GM18909 (cell line): ENCODE measurements at regions not wholly inside any gene's neighbourhood (a gene's known extent, or its start where the extent isn't known, plus 50 kb on each side); places are given as distances from the start of the nearest gene placed in this dataset.

Source experiments
- ATAC-seq: cut with Tn5 transposase; IDR thresholded peaks from one replicate; pipeline ENCODE4 v1.9.1; 2021; ENCODE audit warnings: mild to moderate bottlenecking; ENCODE audit not compliant: unreplicated experiment, poor library complexity

DNA sequence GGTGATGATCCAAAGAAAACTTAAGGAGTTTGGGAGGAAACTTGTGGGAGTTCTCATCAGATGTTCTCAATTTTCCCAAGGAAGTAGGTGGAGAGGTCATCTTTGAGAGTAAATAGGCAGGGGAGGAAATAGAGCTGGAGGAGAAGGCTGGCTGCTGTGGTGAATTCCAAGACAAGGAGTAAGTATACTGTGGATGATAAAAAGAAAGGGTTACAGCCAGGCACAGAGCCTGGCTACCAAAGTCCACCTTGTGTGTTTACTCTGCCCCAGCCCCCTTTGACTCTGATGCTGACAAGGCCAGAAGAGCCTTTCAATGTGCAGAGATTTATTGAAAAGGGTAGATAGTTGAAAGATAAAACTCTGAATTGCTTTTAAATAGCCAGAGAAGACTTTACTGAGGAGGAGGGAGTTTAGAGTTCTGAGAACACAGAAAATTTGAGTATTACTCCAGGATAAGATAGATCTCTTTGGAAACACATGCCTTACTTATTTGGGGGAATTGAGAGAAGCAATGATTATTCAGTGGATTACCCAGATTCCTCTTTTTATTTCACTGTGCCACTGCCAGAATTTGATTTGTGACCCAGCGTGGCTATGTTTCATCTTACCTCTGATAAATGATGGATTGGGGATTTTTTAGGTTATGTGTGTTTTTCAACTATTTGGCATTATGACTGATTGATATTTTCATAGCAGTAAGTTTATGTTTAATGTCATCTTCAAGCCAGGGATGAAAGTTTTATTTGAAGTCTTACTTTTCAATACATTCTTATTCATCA is 182.6 kb upstream of the JAG1 start:
- no peak for ATAC-seq

DNA sequence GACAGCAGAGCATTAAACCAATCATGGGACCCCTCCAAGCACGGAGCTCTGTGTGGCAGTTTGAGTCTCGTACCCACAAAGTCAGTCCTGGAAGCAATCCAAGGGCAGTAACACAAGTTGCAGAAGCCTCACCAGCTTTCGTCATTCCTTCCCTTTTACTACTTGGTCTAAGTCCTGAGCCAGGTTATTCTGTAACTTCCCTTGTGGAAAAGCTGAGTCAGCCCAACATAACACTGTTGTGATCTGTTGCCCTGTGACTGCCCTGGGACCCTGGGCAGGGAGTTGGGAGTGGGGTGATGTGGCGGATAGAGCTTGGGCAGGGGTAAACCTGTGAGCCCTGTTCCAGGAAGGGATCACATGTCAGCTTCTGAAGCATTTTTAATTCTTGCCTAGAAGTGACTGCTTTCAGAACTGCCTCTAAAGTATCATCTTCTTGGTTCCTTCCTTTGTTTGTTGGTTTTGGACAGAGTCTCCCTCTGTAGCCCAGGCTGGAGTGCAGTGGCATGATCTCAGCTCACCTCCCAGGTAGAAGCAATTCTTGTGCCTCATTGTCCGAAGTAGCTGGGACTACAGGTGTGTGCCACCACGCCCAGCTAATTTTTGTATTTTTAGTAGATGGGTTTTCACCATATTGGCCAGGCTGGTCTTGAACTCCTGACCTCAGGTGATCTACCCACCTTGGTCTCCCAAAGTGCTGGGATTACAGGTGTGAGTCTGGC is 183.7 kb upstream of the JAG1 start:
- no peak for ATAC-seq

DNA sequence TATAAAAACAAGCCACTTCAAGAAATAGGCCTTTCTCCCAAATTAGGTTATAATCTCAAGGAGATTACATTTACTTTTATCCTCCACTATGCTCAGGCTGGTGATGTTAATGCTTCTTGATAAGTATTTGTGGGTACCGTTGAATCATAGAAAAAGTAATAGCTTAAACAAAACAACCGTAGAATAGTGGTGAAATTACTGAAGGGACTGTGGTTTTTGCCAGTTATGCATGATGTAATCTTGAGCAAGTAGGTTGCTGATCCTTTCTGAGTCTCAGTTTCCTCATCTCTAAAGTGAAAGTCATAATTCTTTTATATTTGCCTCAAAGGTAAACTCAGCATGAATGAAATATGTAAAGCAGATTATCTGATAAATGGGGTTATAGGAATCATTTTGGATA is 187.3 kb upstream of the JAG1 start:
- no peak for ATAC-seq

DNA sequence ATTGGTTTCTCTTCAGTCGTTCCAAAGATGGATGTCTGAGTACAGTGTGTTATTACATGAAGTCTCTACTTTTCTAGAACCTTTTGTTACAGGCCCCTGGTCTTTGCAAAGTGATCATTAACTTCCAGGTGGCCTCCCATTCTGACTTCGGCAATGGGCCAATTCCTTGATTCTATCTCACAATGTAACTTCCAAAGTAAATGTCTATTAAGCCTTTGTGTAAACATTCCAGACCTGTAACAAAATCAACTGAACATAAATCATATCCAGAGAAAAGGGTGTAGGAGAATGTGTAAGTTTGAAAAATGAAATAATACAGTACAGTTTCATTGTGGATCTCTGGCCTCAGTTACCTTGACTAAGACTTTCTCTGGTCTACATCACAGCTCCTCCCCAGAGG is 187.8 kb upstream of the JAG1 start:
- no peak for ATAC-seq

DNA sequence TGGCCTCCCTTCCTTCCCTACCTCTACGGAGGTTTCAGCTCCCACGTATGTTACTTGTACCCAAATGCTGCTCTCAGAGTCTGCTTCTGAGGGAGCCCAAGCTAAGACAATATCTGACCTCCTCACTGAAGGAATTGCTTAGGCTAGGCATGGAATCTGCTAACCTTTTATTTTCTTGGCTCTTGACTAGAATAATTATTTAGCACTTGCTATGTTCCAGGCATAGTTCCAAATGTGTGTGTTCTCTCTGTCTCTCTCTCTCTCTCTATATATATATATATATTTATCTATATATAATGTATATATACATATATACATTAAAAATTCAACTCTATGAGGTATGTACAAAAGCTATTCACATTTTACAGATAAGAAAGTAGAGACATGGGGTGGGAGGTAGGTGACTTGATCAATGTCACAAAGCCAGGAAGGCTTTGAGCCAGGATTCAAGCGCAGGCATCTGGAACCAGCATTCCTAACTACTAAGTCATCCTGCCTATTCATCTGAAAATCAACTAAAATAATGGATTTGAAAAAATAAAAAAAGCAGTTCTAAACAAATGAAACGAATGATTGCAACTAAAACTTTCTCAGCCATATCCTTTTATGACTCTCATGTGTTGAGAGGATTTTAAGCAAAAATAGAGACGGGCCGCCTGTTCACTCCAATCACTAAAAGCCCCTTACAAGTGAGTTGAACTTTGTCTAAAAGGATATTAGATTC is 189.7 kb upstream of the JAG1 start:
- ATAC-seq = no peak

DNA sequence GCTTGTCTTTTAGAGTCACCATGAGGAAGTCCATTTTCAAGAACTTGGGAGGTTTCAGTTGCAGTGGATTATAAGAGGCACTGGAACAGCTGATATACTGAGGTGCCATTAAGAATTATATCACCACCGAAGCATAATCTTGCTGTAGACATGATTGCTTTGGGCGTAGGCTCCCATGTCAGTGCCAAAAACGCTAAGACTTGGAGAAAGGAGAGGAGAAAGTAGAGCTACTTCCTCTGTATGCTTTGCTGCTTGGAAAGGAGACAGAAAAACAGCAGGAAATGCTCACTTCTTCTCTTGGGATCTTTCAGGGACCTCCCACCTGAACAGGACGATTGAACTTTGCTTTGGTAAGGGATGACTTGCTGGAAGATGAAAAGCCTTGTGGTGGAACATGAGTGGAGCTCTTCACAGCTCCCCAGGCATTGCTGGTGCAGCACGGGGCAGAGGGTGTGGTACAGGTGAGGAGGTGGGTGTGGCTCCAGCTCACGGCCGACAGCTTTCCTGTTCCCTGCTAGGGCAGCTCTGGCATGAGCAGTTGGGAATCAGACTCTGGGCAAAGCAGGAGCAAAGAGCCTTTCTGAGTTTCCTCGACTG is 190.4 kb upstream of the JAG1 start:
- no peak for ATAC-seq

DNA sequence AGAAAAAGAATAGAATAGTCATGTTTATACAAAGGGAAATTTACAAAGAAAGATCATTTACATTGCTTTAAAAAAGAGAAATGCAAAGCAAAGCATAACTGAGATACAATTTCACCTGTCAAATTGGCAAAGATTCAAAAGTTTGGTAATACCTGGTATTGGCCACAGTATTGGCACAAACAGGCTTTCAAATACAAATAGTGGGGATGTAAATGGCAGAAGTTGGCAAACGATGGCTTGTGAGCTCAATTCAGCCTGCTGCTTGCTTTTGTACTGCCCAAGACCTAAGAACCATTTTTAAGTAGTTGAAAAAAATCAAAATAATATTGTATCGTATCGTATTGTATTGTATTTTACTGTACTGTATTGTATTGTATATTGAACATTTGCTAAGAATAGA is 194.5 kb upstream of the JAG1 start:
- no peak for ATAC-seq

DNA sequence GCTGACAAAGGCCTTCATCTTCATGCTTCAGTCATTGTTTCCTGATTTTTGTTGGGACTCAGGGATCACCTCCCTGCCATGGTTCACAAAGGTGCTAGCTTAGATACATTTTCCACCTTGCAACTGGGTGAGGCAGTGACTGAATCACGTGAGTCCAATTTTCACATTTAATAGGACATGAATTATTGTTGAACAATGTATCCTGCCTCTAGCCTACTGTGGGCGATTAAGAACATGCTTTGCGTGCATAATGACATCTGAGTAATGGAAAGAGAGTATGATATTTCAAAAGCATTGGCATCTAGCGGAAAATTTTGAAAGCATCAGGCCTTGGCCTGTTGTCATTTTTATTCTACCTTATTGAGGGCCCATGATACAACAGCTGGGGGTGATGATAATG is 199.2 kb upstream of the JAG1 start:
- no peak for ATAC-seq

DNA sequence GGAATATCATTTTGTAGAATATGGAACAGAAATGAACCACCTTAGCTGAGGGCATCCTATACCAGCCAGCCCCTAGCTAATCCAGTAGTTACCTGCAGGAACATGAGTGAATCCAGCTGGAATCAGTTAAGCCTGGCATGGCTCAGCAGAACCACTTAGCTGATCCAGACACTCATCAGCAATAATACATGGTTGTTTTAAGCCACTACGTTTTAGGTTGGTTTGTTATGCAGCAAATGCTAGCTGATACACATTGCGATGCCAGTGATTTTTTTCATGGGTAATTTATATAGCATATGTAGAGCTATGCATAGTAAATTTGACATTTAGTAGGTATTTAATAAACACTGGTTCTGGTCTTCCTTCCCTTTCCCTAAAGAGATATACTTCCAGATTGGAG is 201.9 kb upstream of the JAG1 start:
- no peak for ATAC-seq

DNA sequence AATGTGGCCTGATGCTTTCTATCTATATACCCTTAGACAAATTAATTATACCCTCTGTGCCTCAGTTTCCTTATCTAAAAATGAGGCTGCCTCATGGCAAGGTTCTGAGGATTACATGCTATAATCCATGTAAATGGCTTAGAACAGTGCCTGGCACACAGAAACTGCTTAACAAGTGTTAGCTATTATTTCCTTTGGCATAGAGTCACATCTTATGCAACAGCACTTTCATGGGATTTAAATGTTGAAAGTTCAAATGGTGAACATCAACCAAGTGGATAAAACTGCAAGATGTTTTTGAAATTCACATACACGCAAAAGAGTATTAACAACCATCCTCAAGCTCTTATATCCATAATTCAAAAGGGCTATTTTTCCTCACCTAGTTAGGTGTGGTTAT is 202.8 kb upstream of the JAG1 start:
- no peak for ATAC-seq

DNA sequence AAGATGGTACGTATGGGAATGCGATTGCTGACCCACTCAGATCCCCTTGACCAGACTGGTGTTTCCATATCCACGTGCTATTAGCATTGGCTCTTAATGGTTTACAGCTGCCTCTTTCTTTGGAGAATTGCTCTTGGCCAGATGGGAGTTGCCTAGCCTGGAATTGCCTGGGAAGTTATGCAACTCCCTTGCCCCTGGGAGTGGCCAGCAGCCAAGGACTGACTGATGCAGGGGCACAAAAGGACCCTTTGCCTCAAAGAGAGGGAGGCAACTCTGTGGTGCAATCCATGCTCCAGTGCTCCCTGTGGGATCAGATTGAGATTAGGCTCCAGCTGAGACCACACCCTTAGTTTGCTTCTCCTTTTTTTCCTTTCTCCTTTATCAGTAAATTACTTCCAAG is 203.5 kb upstream of the JAG1 start:
- ATAC-seq = no peak

DNA sequence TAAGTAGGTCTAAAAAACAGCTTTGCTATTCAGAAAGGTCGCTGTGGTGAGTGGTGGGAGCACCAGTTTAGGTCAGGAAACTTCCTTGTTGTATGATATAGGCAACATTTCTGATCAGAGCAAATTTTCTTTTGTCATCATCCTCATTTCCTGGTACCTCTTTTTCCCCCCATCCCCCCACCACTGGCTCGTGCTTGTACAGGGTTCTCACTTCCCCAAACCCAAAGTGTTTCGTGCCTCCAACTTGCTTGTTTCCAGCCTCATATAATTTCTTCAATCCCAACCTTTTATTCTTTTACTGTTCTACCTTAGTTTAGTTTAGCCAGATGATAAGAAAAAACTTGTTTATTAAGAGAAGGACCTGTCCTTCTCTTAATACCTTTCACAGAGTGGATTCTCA is 209.4 kb upstream of the JAG1 start:
- ATAC-seq = no peak

DNA sequence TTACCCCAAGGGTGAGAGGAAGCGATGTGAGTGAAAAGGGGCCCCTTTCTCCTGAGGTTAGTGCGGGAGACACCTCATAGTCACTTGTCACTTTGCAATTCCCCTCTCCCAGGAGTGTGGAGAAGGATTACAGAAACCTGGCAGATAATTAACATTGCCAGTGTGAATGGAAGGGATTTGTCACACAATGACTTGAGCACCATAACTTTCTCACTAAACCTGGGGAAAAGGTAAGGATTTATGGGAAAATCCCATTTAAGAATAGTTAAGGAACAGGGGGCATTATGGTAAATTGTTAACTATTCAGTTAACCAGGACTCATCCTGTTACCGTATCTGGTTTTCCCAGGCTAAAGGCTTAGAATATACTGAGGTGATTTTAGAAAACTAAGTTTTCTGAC is 219.5 kb upstream of the JAG1 start:
- no peak for ATAC-seq

DNA sequence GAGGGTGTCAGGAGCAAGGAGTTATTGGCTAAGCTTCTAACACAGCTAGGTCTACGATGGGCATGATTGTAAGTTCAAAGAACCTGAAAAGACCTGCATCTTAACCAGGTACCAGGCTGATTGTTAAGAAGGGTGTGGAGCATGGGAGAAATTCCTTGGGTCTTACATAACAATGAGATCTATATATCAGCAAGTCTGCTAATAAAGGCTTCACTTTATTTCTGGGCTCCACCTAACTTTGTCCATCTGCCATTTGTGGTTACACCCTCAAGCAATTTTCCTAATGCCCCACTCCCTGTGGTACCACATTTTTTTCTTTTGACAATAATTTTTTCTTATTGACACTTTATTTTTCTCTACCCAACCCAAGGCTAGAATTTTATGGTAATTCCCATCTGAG is 223.5 kb upstream of the JAG1 start:
- no peak for ATAC-seq

DNA sequence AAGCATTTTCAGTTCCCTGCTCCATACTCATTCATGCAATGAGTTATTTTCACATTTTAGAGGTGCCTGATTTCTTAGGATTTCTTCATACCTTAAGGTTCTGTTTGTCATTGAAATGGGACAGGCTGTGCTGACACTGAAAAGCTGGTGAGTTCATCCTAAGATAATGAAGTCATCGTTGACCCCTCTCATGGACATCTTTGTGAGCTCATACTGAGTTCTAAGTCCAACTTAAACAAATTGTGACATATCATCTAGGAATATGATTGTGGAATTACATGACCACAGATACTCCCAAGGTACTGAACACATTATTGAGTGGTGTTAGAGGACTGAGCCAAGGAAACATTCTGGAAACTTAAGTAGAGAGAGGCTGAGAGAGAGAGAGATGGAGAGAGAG is 224.8 kb upstream of the JAG1 start:
- ATAC-seq = no peak

DNA sequence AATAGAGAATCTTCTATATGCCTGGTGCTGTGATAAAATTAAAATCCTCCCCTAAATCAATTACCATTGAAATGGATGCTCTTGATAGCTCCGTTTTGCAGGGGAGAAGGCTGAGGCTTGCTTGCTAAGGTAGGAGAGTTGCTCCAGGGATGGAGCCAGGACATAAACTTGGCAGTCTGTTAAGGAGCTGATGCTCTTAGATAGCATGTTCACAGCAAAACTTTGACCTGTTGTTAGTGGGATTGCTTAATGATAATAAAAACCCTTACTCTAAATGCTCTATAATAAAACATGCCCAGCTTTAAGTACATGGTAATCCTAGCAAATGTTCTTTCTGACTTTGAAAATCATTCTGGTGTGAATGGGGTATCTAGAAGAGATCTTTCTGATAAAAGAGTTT is 228.4 kb upstream of the JAG1 start:
- no peak for ATAC-seq

DNA sequence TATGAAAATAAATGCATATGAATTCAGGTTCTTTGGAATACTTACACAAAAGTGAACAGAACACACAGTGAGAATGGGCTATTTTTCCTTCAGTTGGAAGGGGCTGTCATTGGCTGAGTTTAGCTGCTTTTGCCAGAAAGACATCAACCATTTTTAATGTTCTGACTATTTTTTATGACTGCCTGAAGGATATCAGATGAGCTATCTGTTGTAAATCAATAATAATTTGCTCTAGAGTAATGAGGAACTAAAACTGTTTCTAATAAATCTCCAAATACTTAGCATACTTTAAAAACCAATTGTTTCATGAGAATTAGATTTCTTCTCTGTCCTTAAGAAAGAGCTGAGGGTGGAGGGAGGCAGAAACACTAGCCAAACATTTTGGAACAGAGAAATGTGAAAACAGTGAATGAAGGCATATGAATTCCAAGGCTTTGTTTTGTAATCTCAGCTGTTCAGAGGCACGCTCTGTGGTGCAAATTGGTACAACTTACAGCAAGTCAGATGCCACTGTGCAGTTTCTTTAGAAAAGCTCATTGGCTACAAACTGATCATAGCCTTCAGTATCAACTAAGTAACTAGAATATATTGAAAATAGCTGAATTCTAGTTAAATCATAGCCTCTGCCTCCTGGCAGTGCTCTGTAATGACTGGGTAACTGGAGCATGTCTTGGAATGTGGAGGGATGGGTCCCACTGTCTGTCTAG is 228.9 kb upstream of the JAG1 start:
- ATAC-seq = no peak

DNA sequence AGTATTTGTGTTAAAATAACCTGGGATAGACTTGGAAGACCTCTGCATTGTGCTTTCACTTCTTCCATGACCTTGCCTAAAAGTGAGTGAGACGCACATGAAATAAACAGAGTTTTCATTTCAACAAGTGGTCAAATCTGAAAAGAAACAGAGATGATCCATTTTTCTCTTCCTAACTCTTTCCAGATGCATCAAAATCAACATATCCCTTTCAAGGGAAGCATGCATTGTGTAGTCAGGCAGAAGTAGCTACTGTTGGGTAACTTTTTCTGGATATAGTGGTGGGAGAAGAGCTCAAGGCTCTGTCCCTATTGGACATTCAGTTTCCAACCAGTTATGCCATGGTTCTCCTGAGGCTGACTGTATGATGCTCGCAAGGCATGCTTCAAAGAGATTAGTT is 233.0 kb upstream of the JAG1 start:
- no peak for ATAC-seq

DNA sequence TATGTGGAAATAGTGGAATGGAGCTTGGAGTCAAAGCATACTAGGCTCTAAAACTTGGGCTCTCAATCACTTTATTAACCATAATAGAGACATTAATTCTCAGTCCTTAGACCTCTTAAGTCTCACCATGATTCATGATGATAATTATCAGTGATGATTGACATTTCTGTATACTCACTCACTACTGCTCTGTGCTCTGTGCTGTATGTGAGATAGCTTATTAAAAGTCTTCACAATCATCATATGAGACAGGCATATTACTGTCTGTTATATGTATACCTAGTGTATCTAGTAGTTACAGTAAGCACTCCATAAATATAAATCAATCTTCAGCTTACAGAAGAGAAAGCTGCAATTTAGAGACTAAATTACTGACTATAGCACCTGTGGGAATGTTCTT is 236.0 kb upstream of the JAG1 start:
- no peak for ATAC-seq

DNA sequence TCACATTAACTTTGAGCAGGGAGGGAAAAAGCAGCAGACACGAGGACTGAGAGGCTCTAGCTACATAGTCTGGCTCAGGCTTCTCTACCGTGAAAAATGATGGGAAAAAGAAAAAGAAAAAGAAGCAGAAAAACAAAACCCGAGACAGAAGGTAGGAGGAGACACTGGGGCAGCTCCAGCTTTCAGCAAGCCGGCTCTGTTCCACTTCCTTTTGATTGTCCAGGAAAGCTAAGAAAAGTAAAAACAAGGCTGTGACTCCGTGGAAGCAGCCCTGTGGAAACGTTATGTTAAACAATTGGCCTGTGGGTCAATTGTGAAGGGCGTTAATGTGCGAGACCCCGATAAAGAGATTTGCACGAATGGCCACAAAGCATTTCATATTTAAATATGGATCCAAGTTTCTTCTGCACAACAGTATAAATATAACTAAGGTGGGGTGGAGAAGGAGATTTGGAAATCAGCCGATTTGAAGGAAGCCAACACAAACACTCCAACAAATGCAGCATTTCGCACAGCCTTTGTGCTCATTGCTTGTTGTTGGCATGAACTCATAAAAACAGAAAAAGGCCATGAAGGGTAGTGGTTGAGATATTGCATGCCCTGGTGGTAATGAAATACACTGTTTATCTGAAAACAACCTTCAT is 236.9 kb upstream of the JAG1 start:
- ATAC-seq = no peak
